GOT3 (cell line): ENCODE measurements at regions not wholly inside any gene's neighbourhood (a gene's known extent, or its start where the extent isn't known, plus 50 kb on each side); places are given as distances from the start of the nearest gene placed in this dataset.
"Not testable (repeated sequence)": the region's sequence is repeated elsewhere in the genome, so short reads cannot be mapped to it uniquely, and the experiment has no call there.

Experiments
- DNase-seq: peaks from one replicate; lab custom pipeline; 2025; ENCODE audit warnings: mixed read lengths; lab: John Stamatoyannopoulos, UW

GRCh38 chr9:108765265-108765664, 90.5 kb downstream of the ACTL7B start:
- no peak for DNase-seq

- no peak for DNase-seq
Measured at GRCh38 chr9:108762348-108763055, 93.3 kb downstream of the ACTL7B start.

- no peak for DNase-seq
Measured at GRCh38 chr9:108761655-108762347, 94.0 kb downstream of the ACTL7B start.

- no peak for DNase-seq
Measured at GRCh38 chr9:108760841-108761240, 94.9 kb downstream of the ACTL7B start.

GRCh38 chr9:108759835-108760234, 96.0 kb downstream of the ACTL7B start:
- no peak for DNase-seq

GRCh38 chr9:108759399-108759798, 96.4 kb downstream of the ACTL7B start:
- no peak for DNase-seq

- DNase-seq: no peak
Measured at GRCh38 chr9:108756746-108757490, 98.9 kb downstream of the ACTL7B start.

GRCh38 chr9:108755979-108756378, 99.8 kb downstream of the ACTL7B start:
- no peak for DNase-seq

GRCh38 chr9:108751369-108751768, 104.4 kb downstream of the ACTL7B start:
- no peak for DNase-seq

GRCh38 chr9:108750661-108751215, 105.0 kb downstream of the ACTL7B start:
- DNase-seq: no peak

- DNase-seq: no peak
Measured at GRCh38 chr9:108748776-108749175, 107.0 kb downstream of the ACTL7B start.

- DNase-seq: no peak
Measured at GRCh38 chr9:108746864-108747263, 108.9 kb downstream of the ACTL7B start.

GRCh38 chr9:108746001-108746400, 109.8 kb downstream of the ACTL7B start:
- no peak for DNase-seq

GRCh38 chr9:108744641-108745040, 111.1 kb downstream of the ACTL7B start:
- DNase-seq: no peak

GRCh38 chr9:108743901-108744371, 111.8 kb downstream of the ACTL7B start:
- DNase-seq: no peak

- no peak for DNase-seq
Measured at GRCh38 chr9:108743416-108743815, 112.4 kb downstream of the ACTL7B start.

GRCh38 chr9:108742191-108742590, 113.6 kb downstream of the ACTL7B start:
- DNase-seq: no peak

GRCh38 chr9:108731292-108731691, 124.5 kb downstream of the ACTL7B start:
- not testable (repeated sequence) for DNase-seq

- no peak for DNase-seq
Measured at GRCh38 chr9:108727580-108728111, 128.1 kb downstream of the ACTL7B start.

- DNase-seq: no peak
Measured at GRCh38 chr9:108724652-108725051, 131.1 kb downstream of the ACTL7B start.

GRCh38 chr9:108724122-108724521, 131.7 kb downstream of the ACTL7B start:
- no peak for DNase-seq

- no peak for DNase-seq
Measured at GRCh38 chr9:108722396-108722795, 133.4 kb downstream of the ACTL7B start.
